IMR-90 (cell line): ENCODE measurements at regions not wholly inside any gene's neighbourhood (a gene's known extent, or its start where the extent isn't known, plus 50 kb on each side); places are given as distances from the start of the nearest gene placed in this dataset.

Source experiments
- ATAC-seq: fragments of 200-7000 bp; cut with Tn5 transposase; 2 replicates; pipeline ENCODE4 v1.9.1; 2020; ENCODE audit warnings: low read depth, mild to moderate bottlenecking, moderate library complexity
- BruUV-seq: library from RNA; stranded (reverse); fragments of 400-500 nt; replicated peaks from 2 replicates; lab custom pipeline; 2021; lab: Mats Ljungman, UMichigan
- CTCF ChIA-PET: fragments of 300-600 bp; formaldehyde crosslinking; extraction: SDS; loops from one replicate; lab custom pipeline; 2021; ENCODE audit warnings: antibody characterized with exemption; lab: Yijun Ruan, JAX
- POLR2A ChIA-PET: fragments of 300-600 bp; sonication (Branson Sonifier 250); formaldehyde crosslinking; loops from one replicate; lab custom pipeline; 2022; ENCODE audit warnings: antibody characterized with exemption; ENCODE audit not compliant: unreplicated experiment; lab: Charles Lee
- DNase-seq: peaks from one replicate; pipeline ENCODE4 v3.0.0; 2013
- H2AFZ ChIP-seq: replicated peaks from 2 replicates; pipeline ENCODE3; 2013; ENCODE audit warnings: low read length, mild to moderate bottlenecking; ENCODE audit not compliant: poor library complexity
- H2AK5ac ChIP-seq: 2 replicates; pipeline ENCODE4 v1.6.1; 2013; ENCODE audit warnings: low read depth, low read length, inconsistent platforms
- H2AK9ac ChIP-seq: replicated peaks from 2 replicates; pipeline ENCODE3; 2013; ENCODE audit warnings: mild to moderate bottlenecking, low read depth, low read length, moderate library complexity; ENCODE audit not compliant: poor library complexity
- H2BK120ac ChIP-seq: 2 replicates; pipeline ENCODE4 v1.6.1; 2013; ENCODE audit warnings: low read depth, low read length, inconsistent platforms
- H2BK15ac ChIP-seq: 3 replicates; pipeline ENCODE4 v1.6.1; 2013; ENCODE audit warnings: low read depth, low read length, inconsistent platforms
- H2BK20ac ChIP-seq: 2 replicates; pipeline ENCODE4 v1.6.1; 2013; ENCODE audit warnings: low read depth, mild to moderate bottlenecking, inconsistent platforms, low read length, moderate library complexity
- H2BK5ac ChIP-seq: 2 replicates; pipeline ENCODE4 v1.6.1; 2013; ENCODE audit warnings: mild to moderate bottlenecking, low read depth, low read length, inconsistent platforms; ENCODE audit not compliant: poor library complexity, severe bottlenecking
- H3K14ac ChIP-seq: replicated peaks from 2 replicates; pipeline ENCODE4 v1.6.1; 2013; ENCODE audit warnings: low read depth, low read length, inconsistent platforms
- H3K18ac ChIP-seq: 2 replicates; pipeline ENCODE4 v1.6.1; 2013; ENCODE audit warnings: low read depth, low read length, control low read depth
- H3K23ac ChIP-seq: 2 replicates; pipeline ENCODE4 v1.6.1; 2013; ENCODE audit warnings: low read depth, low read length, inconsistent platforms
- H3K27ac ChIP-seq: 2 replicates; pipeline ENCODE4 v1.5.1; 2013; ENCODE audit warnings: mild to moderate bottlenecking, control low read depth, low read length; ENCODE audit not compliant: insufficient read depth
- H3K27me3 ChIP-seq: 2 replicates; pipeline ENCODE4 v1.6.1; 2013; ENCODE audit warnings: low read length; ENCODE audit not compliant: control insufficient read depth, insufficient read depth
- H3K36me3 ChIP-seq: 2 replicates; pipeline ENCODE4 v1.6.1; 2013; ENCODE audit warnings: low read length, mixed read lengths; ENCODE audit not compliant: control insufficient read depth, insufficient read depth
- H3K4ac ChIP-seq: 2 replicates; pipeline ENCODE4 v1.6.1; 2013; ENCODE audit warnings: low read depth, low read length, inconsistent platforms
- H3K4me1 ChIP-seq: 2 replicates; pipeline ENCODE4 v1.6.1; 2013; ENCODE audit warnings: low read length, mixed read lengths; ENCODE audit not compliant: control insufficient read depth, insufficient read depth
- H3K4me2 ChIP-seq: 2 replicates; pipeline ENCODE4 v1.6.1; 2013; ENCODE audit warnings: low read depth, mild to moderate bottlenecking, control low read depth, low read length, moderate library complexity
- H3K4me3 ChIP-seq: 2 replicates; pipeline ENCODE4 v1.5.1; 2013; ENCODE audit warnings: low read depth, mild to moderate bottlenecking, control low read depth, low read length, moderate library complexity; ENCODE audit not compliant: insufficient read depth
- H3K56ac ChIP-seq: 2 replicates; pipeline ENCODE4 v1.6.1; 2013; ENCODE audit warnings: low read length, inconsistent platforms; ENCODE audit not compliant: insufficient read depth; ENCODE audit errors: extremely low read depth
- H3K79me1 ChIP-seq, 2 experiments: 2 replicates each; pipeline ENCODE4 v1.6.1; 2013; ENCODE audit warnings: low read length in 2 of 2, inconsistent platforms in 1 of 2, low read depth in 1 of 2
- H3K9ac ChIP-seq: 2 replicates; pipeline ENCODE4 v1.6.1; 2013; ENCODE audit warnings: low read depth, low read length, control low read depth
- H3K9me1 ChIP-seq: 2 replicates; pipeline ENCODE4 v1.6.1; 2013; ENCODE audit warnings: low read length, inconsistent platforms; ENCODE audit not compliant: insufficient read depth
- H3K9me3 ChIP-seq: 2 replicates; pipeline ENCODE4 v1.6.1; 2013; ENCODE audit warnings: low read length; ENCODE audit not compliant: control insufficient read depth, insufficient read depth
- H4K20me1 ChIP-seq: 2 replicates; pipeline ENCODE4 v1.6.1; 2013; ENCODE audit warnings: low read length, inconsistent platforms; ENCODE audit not compliant: insufficient read depth
- H4K5ac ChIP-seq: 2 replicates; pipeline ENCODE4 v1.6.1; 2013; ENCODE audit warnings: mild to moderate bottlenecking, low read depth, low read length, control low read depth
- H4K8ac ChIP-seq, 2 experiments: 2 replicates each; pipeline ENCODE4 v1.6.1; 2013; ENCODE audit warnings: low read depth in 2 of 2, low read length in 2 of 2, control low read depth in 1 of 2, inconsistent platforms in 1 of 2
- H4K91ac ChIP-seq: 2 replicates; pipeline ENCODE4 v1.6.1; 2013; ENCODE audit warnings: low read depth, low read length, inconsistent platforms; ENCODE audit not compliant: insufficient read depth
- BHLHE40 ChIP-seq: fragments of 150-350 bp; IDR thresholded peaks from 2 replicates; pipeline ENCODE4 v1.6.1; 2016; ENCODE audit warnings: mild to moderate bottlenecking, low read depth, low read length
- CEBPB ChIP-seq: IDR thresholded peaks from 2 replicates; pipeline ENCODE4 v1.6.1; 2012; ENCODE audit warnings: low read depth, low read length, improper control_type of control experiment
- CHD1 ChIP-seq: IDR thresholded peaks from 2 replicates; pipeline ENCODE4 v1.6.1; 2012; ENCODE audit warnings: low read depth, low read length, improper control_type of control experiment
- CTCF ChIP-seq: conservative IDR thresholded peaks from 2 replicates; pipeline ENCODE4 v1.5.1; 2012; ENCODE audit warnings: mild to moderate bottlenecking, low read depth, low read length, improper control_type of control experiment
- ELK1 ChIP-seq: fragments of 150-350 bp; IDR thresholded peaks from 2 replicates; pipeline ENCODE4 v1.6.1; 2016; ENCODE audit warnings: low read depth, mild to moderate bottlenecking, low read length, moderate library complexity, borderline replicate concordance
- FOS ChIP-seq: fragments of 150-350 bp; IDR thresholded peaks from 2 replicates; pipeline ENCODE4 v1.6.1; 2016; ENCODE audit warnings: low read depth, low read length
- MAFK ChIP-seq: IDR thresholded peaks from 2 replicates; pipeline ENCODE4 v1.6.1; 2012; ENCODE audit warnings: low read depth, low read length, improper control_type of control experiment
- MAZ ChIP-seq: IDR thresholded peaks from 2 replicates; pipeline ENCODE4 v1.6.1; 2012; ENCODE audit warnings: low read depth, mild to moderate bottlenecking, low read length, improper control_type of control experiment, moderate library complexity, borderline replicate concordance
- MXI1 ChIP-seq: IDR thresholded peaks from 2 replicates; pipeline ENCODE4 v1.6.1; 2012; ENCODE audit warnings: low read depth, mild to moderate bottlenecking, low read length, moderate library complexity, borderline replicate concordance
- NFE2L2 ChIP-seq: fragments of 150-350 bp; IDR thresholded peaks from 2 replicates; pipeline ENCODE4 v1.6.1; 2016; ENCODE audit warnings: low read depth, mild to moderate bottlenecking, low read length
- POLR2A ChIP-seq: IDR thresholded peaks from 2 replicates; pipeline ENCODE4 v1.6.1; 2012; ENCODE audit warnings: mild to moderate bottlenecking, low read depth, low read length
- RAD21 ChIP-seq: IDR thresholded peaks from 2 replicates; pipeline ENCODE4 v1.6.1; 2012; ENCODE audit warnings: low read length, improper control_type of control experiment
- RCOR1 ChIP-seq: IDR thresholded peaks from 2 replicates; pipeline ENCODE4 v1.6.1; 2012; ENCODE audit warnings: mild to moderate bottlenecking, low read length, improper control_type of control experiment; ENCODE audit not compliant: insufficient replicate concordance
- RFX5 ChIP-seq: IDR thresholded peaks from 2 replicates; pipeline ENCODE4 v1.8.0; 2012; ENCODE audit warnings: low read depth, mild to moderate bottlenecking, low read length, moderate library complexity
- SMC3 ChIP-seq: fragments of 150-350 bp; IDR thresholded peaks from 2 replicates; pipeline ENCODE4 v1.6.1; 2016; ENCODE audit warnings: low read depth, mild to moderate bottlenecking, antibody characterized with exemption, low read length, moderate library complexity
- USF2 ChIP-seq: fragments of 150-350 bp; IDR thresholded peaks from 2 replicates; pipeline ENCODE4 v1.6.1; 2017; ENCODE audit warnings: mild to moderate bottlenecking, antibody characterized with exemption, low read length, low read depth
- WGBS, 2 experiments: methylation state at CpG; one replicate each; pipeline versions ENCODE4 v1.1.5 to v1.1.7; 2013; ENCODE audit warnings: missing lambda C conversion rate in 2 of 2; ENCODE audit not compliant: insufficient read length in 1 of 2; ENCODE audit errors: extremely low coverage in 2 of 2; 5-methylcytosine and 5-hydroxymethylcytosine counted together
- dilution Hi-C: fragments of 300-500 bp; cut with HindIII; formaldehyde crosslinking; loops from one replicate; pipeline ENCODE4 v1.14.3; 2018; ENCODE audit warnings: low sequenced_read_pairs; ENCODE audit not compliant: unreplicated experiment
- in situ Hi-C: fragments of 300-500 bp; cut with MboI; formaldehyde crosslinking; loops from 3 replicates; pipeline ENCODE4 v1.14.3; 2019; ENCODE audit warnings: low sequenced_read_pairs, inconsistent platforms, mixed read lengths
- intact Hi-C: fragments of 100-400 bp; cut with micrococcal nuclease; formaldehyde crosslinking; loops from 2 replicates; pipeline ENCODE4 v1.10.0; 2022

GRCh38 chr19:28307487-28307886 is 905.5 kb downstream of the UQCRFS1 start:
- ChIA-PET POLR2A (no interaction called here), CTCF (no interaction called here)
- H4K20me1 ChIP-seq, result no peaks in the 10 kb centered on the region
- intact Hi-C loops (no loop called here), in situ Hi-C loops (no loop called here), dilution Hi-C loops (no loop called here)
- no peak overlapping the region for H2BK20ac ChIP-seq
- peaks cover 22% of the 10 kb centered on the region for H3K9me3 ChIP-seq
- no peak overlapping the region for H3K18ac ChIP-seq
- no TSS peak for BruUV-seq
- H3K27me3 ChIP-seq, result no peaks in the 10 kb centered on the region
- no peak overlapping the region for H3K9ac ChIP-seq
- H3K9me1 ChIP-seq, result no peaks in the 10 kb centered on the region
- H2AK5ac ChIP-seq, result no peak overlapping the region
- no peak overlapping the region for H3K56ac ChIP-seq
- no peak overlapping the region for H3K14ac ChIP-seq
- no peak overlapping the region for H3K4ac ChIP-seq
- H3K27ac ChIP-seq, result no peak overlapping the region
- H4K91ac ChIP-seq, result no peak overlapping the region
- no peak overlapping the region for H2AK9ac ChIP-seq
- H2AFZ ChIP-seq, result no peak overlapping the region
- no peak overlapping the region for H3K4me3 ChIP-seq
- H3K79me1 ChIP-seq, result no peaks in the 10 kb centered on the region
- no peak overlapping the region for H3K23ac ChIP-seq
- TF ChIP-seq ELK1 (no peak), MXI1 (no peak), CHD1 (no peak), MAZ (no peak), MAFK (no peak), RFX5 (no peak), CTCF (no peak), FOS (no peak), NFE2L2 (no peak), SMC3 (no peak), USF2 (no peak), RAD21 (no peak), POLR2A (no peak), CEBPB (no peak), RCOR1 (no peak), BHLHE40 (no peak)
- ATAC-seq, result no peak
- 20% methylated on average over 1 of the region's 2 CpGs; no CpG with 5 or more reads in 1 of the 2 experiments for WGBS, 2 experiments
- H4K5ac ChIP-seq, result no peak overlapping the region
- no peak overlapping the region for H2BK15ac ChIP-seq
- no peak overlapping the region for H3K4me2 ChIP-seq
- H4K8ac ChIP-seq, result no peak overlapping the region
- no peak overlapping the region for H2BK120ac ChIP-seq
- H3K36me3 ChIP-seq, result no peaks in the 10 kb centered on the region
- H2BK5ac ChIP-seq, result no peak overlapping the region
- H3K4me1 ChIP-seq, result no peaks in the 10 kb centered on the region
- DNase-seq, result no peak
